H9 (cell line): ENCODE measurements at regions not wholly inside any gene's neighbourhood (a gene's known extent, or its start where the extent isn't known, plus 50 kb on each side); places are given as distances from the start of the nearest gene placed in this dataset.

Source experiments
- DNase-seq: peaks from one replicate; pipeline ENCODE4 v3.0.0-alpha.2; 2017
- H2AFZ ChIP-seq: one replicate; pipeline ENCODE4 v1.6.1; 2013; ENCODE audit warnings: mild to moderate bottlenecking, low read length, control low read depth, moderate library complexity
- H2AK5ac ChIP-seq: 2 replicates; pipeline ENCODE4 v1.6.1; 2013; ENCODE audit warnings: low read length, control low read depth, mixed read lengths; ENCODE audit not compliant: insufficient read length
- H2BK120ac ChIP-seq: one replicate; pipeline ENCODE4 v1.6.1; 2013; ENCODE audit warnings: low read depth, mild to moderate bottlenecking, low read length, control low read depth, inconsistent platforms; ENCODE audit not compliant: poor library complexity, severe bottlenecking
- H2BK12ac ChIP-seq: 2 replicates; pipeline ENCODE4 v1.6.1; 2013; ENCODE audit warnings: low read length, control low read depth, mixed read lengths, low read depth; ENCODE audit not compliant: insufficient read length
- H2BK15ac ChIP-seq: 2 replicates; pipeline ENCODE4 v1.6.1; 2013; ENCODE audit warnings: low read depth, low read length, control low read depth
- H2BK20ac ChIP-seq: one replicate; pipeline ENCODE4 v1.6.1; 2013; ENCODE audit warnings: low read depth, mild to moderate bottlenecking, low read length, control low read depth, inconsistent platforms; ENCODE audit not compliant: poor library complexity, severe bottlenecking
- H2BK5ac ChIP-seq: 2 replicates; pipeline ENCODE4 v1.6.1; 2013; ENCODE audit warnings: low read length, control low read depth, mixed read lengths; ENCODE audit not compliant: insufficient read length
- H3K14ac ChIP-seq: 2 replicates; pipeline ENCODE4 v1.6.1; 2013; ENCODE audit warnings: low read length, control low read depth; ENCODE audit not compliant: insufficient read depth
- H3K18ac ChIP-seq: 2 replicates; pipeline ENCODE4 v1.6.1; 2013; ENCODE audit warnings: low read depth, mild to moderate bottlenecking, mixed read lengths, low read length, control low read depth; ENCODE audit not compliant: insufficient read length
- H3K23ac ChIP-seq: 2 replicates; pipeline ENCODE4 v1.6.1; 2013; ENCODE audit warnings: low read length, control low read depth, mixed read lengths, low read depth; ENCODE audit not compliant: insufficient read length
- H3K23me2 ChIP-seq: 2 replicates; pipeline ENCODE4 v1.6.1; 2013; ENCODE audit warnings: low read depth, mild to moderate bottlenecking, mixed read lengths, low read length, control low read depth; ENCODE audit not compliant: insufficient read length, poor library complexity, severe bottlenecking
- H3K27ac ChIP-seq: 2 replicates; pipeline ENCODE4 v1.5.1; 2013; ENCODE audit warnings: low read length, control low read depth, mixed read lengths, low read depth; ENCODE audit not compliant: insufficient read length
- H3K27me3 ChIP-seq: 2 replicates; pipeline ENCODE4 v1.6.1; 2013; ENCODE audit warnings: low read length, control low read depth, inconsistent platforms; ENCODE audit not compliant: insufficient read depth
- H3K4ac ChIP-seq: 2 replicates; pipeline ENCODE4 v1.6.1; 2013; ENCODE audit warnings: low read depth, mild to moderate bottlenecking, control low read depth, inconsistent platforms, low read length, moderate library complexity
- H3K4me1 ChIP-seq: 2 replicates; pipeline ENCODE4 v1.6.1; 2013; ENCODE audit warnings: low read length, control low read depth, inconsistent platforms; ENCODE audit not compliant: insufficient read depth
- H3K4me2 ChIP-seq: 2 replicates; pipeline ENCODE4 v1.6.1; 2013; ENCODE audit warnings: low read length, control low read depth, mixed read lengths; ENCODE audit not compliant: insufficient read length, insufficient read depth
- H3K56ac ChIP-seq: 2 replicates; pipeline ENCODE4 v1.6.1; 2013; ENCODE audit warnings: low read depth, mild to moderate bottlenecking, mixed read lengths, low read length, control low read depth; ENCODE audit not compliant: insufficient read length
- H3K79me1 ChIP-seq: 2 replicates; pipeline ENCODE4 v1.6.1; 2013; ENCODE audit warnings: low read depth, mild to moderate bottlenecking, moderate library complexity, low read length, control low read depth, inconsistent platforms; ENCODE audit not compliant: insufficient read depth, poor library complexity, severe bottlenecking
- H3K79me2 ChIP-seq: 2 replicates; pipeline ENCODE4 v1.6.1; 2013; ENCODE audit warnings: low read length, control low read depth, inconsistent platforms; ENCODE audit not compliant: insufficient read depth
- H3K9ac ChIP-seq: 2 replicates; pipeline ENCODE4 v1.6.1; 2013; ENCODE audit warnings: low read length, control low read depth, mixed read lengths; ENCODE audit not compliant: insufficient read length; ENCODE audit errors: extremely low read depth
- H3K9me3 ChIP-seq: one replicate; pipeline ENCODE4 v1.6.1; 2013; ENCODE audit warnings: low read depth, low read length, inconsistent platforms; ENCODE audit not compliant: control insufficient read depth
- H3T11ph ChIP-seq: one replicate; pipeline ENCODE4 v1.6.1; 2013; ENCODE audit warnings: mild to moderate bottlenecking, low read length, control low read depth, inconsistent platforms
- H4K20me1 ChIP-seq: one replicate; pipeline ENCODE4 v1.6.1; 2013; ENCODE audit not compliant: control insufficient read depth, insufficient read length, insufficient read depth
- H4K5ac ChIP-seq: 2 replicates; pipeline ENCODE4 v1.6.1; 2013; ENCODE audit warnings: low read depth, mild to moderate bottlenecking, mixed read lengths, low read length, control low read depth; ENCODE audit not compliant: insufficient read length
- H4K8ac ChIP-seq: replicated peaks from 2 replicates; pipeline ENCODE4 v1.6.1; 2013; ENCODE audit warnings: low read length, control low read depth, mixed read lengths, low read depth; ENCODE audit not compliant: insufficient read length
- H4K91ac ChIP-seq: 2 replicates; pipeline ENCODE4 v1.6.1; 2013; ENCODE audit warnings: low read depth, mild to moderate bottlenecking, moderate library complexity, mixed read lengths, low read length, control low read depth; ENCODE audit not compliant: insufficient read length
- H3K27ac Mint-ChIP-seq, 3 experiments: 2 replicates in 2 of 3; 3 replicates in 1 of 3; pipeline ENCODE4 v1.8.0; 2020 to 2021; ENCODE audit warnings: mixed read lengths in 3 of 3, mild to moderate bottlenecking in 1 of 3, moderate library complexity in 1 of 3
- H3K27me3 Mint-ChIP-seq: 2 replicates; pipeline ENCODE4 v1.8.0; 2021; ENCODE audit warnings: low read depth, mild to moderate bottlenecking, moderate library complexity, mixed read lengths
- H3K36me3 Mint-ChIP-seq, 3 experiments: 2 replicates in 2 of 3; 3 replicates in 1 of 3; pipeline ENCODE4 v1.8.0; 2020 to 2021; ENCODE audit warnings: low read depth in 3 of 3, mixed read lengths in 3 of 3; ENCODE audit not compliant: insufficient read depth in 1 of 3
- H3K4me1 Mint-ChIP-seq, 2 experiments: 2 replicates each; pipeline ENCODE4 v1.8.0; 2020; ENCODE audit warnings: mixed read lengths in 2 of 2
- H3K4me3 Mint-ChIP-seq, 2 experiments: 2 replicates in 1 of 2; 3 replicates in 1 of 2; pipeline ENCODE4 v1.8.0; 2020 to 2021; ENCODE audit warnings: mild to moderate bottlenecking in 2 of 2, mixed read lengths in 2 of 2, moderate library complexity in 1 of 2
- H3K9me3 Mint-ChIP-seq, 2 experiments: 2 replicates in 1 of 2; 3 replicates in 1 of 2; pipeline ENCODE4 v1.8.0; 2020; ENCODE audit warnings: mild to moderate bottlenecking in 2 of 2, mixed read lengths in 2 of 2, moderate library complexity in 1 of 2
- WGBS: extraction: QIAGEN DNeasy Blood & Tissue Kit; methylation state at CpG from one replicate; pipeline ENCODE4 v1.1.7; 2013; ENCODE audit warnings: missing lambda C conversion rate, low lambda C conversion rate, mixed read lengths; ENCODE audit not compliant: insufficient read length; ENCODE audit errors: extremely low coverage; 5-methylcytosine and 5-hydroxymethylcytosine counted together
- TF ChIP-seq, protein P1 (sequence below): fragments of 200-600 bp; sonication (generic); conservative IDR thresholded peaks from 3 replicates; pipeline ENCODE4 v1.8.0; 2021; ENCODE audit warnings: antibody characterized with exemption, mild to moderate bottlenecking

DNA sequence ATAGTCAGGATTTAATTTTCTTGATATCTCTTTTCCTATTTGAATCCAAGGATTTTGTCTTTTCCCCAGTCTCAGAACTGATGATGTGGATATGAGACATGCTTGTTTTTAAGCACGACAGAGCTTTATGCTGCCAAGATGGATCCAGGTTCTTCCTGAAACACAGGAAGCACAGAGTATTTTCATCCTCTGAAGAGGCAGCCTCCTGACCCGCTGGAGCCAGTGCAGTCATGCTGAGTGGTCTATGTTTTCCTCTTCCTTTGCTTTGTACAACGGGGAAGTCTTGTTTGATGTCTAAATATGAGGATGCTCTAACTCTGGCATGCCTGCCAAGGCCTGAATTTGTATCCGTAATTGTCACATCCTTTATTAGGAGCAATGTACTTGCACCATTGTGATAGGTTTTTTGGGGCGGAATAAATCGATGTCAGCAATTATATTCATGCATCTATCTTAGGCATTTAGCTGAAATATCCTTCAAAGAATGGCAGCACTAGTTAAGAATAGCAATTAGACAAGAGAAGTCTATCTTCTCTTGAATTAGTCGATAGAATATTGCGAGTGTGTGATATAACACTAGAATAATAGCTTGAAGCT is 407.1 kb upstream of the JAG1 start:
- Histone ChIP-seq H2AFZ (no peak overlapping the region), H2BK120ac (no peak overlapping the region), H4K91ac (no peak overlapping the region), H2BK5ac (no peak overlapping the region), H2AK5ac (no peak overlapping the region), H3K23ac (no peak overlapping the region), H3K27ac (no peak overlapping the region), H3K4ac (no peak overlapping the region), H4K5ac (no peak overlapping the region), H4K20me1 (no peaks in the 10 kb centered on the region), H2BK20ac (no peak overlapping the region), H3K27me3 (no peaks in the 10 kb centered on the region), H3K79me2 (no peaks in the 10 kb centered on the region), H3K18ac (no peak overlapping the region), H3K9me3 (no peaks in the 10 kb centered on the region), H3T11ph (no peak overlapping the region), H3K23me2 (no peaks in the 10 kb centered on the region), H3K9ac (no peak overlapping the region), H3K4me2 (no peak overlapping the region), H3K56ac (no peak overlapping the region), H4K8ac (no peak overlapping the region), H3K79me1 (no peaks in the 10 kb centered on the region), H2BK15ac (no peak overlapping the region), H3K4me1 (no peaks in the 10 kb centered on the region), H2BK12ac (no peak overlapping the region), H3K14ac (no peak overlapping the region; the same call in 1 of the 2 replicates)
- Mint-ChIP-seq H3K27me3 (no peaks in the 10 kb centered on the region), H3K27ac (no peak overlapping the region), H3K36me3 (no peaks in the 10 kb centered on the region), H3K9me3 (no peaks in the 10 kb centered on the region), H3K4me3 (no peak overlapping the region), H3K4me1 (no peaks in the 10 kb centered on the region; a peak in 1 of 4 replicates)
- no CpG with 5 or more reads among the region's 8 CpGs for WGBS
- no peak for DNase-seq
- TF ChIP-seq, protein P1, sequence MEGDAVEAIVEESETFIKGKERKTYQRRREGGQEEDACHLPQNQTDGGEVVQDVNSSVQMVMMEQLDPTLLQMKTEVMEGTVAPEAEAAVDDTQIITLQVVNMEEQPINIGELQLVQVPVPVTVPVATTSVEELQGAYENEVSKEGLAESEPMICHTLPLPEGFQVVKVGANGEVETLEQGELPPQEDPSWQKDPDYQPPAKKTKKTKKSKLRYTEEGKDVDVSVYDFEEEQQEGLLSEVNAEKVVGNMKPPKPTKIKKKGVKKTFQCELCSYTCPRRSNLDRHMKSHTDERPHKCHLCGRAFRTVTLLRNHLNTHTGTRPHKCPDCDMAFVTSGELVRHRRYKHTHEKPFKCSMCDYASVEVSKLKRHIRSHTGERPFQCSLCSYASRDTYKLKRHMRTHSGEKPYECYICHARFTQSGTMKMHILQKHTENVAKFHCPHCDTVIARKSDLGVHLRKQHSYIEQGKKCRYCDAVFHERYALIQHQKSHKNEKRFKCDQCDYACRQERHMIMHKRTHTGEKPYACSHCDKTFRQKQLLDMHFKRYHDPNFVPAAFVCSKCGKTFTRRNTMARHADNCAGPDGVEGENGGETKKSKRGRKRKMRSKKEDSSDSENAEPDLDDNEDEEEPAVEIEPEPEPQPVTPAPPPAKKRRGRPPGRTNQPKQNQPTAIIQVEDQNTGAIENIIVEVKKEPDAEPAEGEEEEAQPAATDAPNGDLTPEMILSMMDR: no peak
